HL-60 (cell line): ENCODE measurements at regions not wholly inside any gene's neighbourhood (a gene's known extent, or its start where the extent isn't known, plus 50 kb on each side); places are given as distances from the start of the nearest gene placed in this dataset.

Experiments used
- SPI1 ChIP-seq: IDR thresholded peaks from 2 replicates; pipeline ENCODE4 v1.6.1; 2012; ENCODE audit warnings: low read depth, mild to moderate bottlenecking, borderline replicate concordance
- TF ChIP-seq, protein P1 (sequence below): IDR thresholded peaks from one replicate; pipeline ENCODE4 v1.5.1; 2011; ENCODE audit warnings: low read length, control low read depth, inconsistent platforms; ENCODE audit not compliant: insufficient read depth

DNA sequence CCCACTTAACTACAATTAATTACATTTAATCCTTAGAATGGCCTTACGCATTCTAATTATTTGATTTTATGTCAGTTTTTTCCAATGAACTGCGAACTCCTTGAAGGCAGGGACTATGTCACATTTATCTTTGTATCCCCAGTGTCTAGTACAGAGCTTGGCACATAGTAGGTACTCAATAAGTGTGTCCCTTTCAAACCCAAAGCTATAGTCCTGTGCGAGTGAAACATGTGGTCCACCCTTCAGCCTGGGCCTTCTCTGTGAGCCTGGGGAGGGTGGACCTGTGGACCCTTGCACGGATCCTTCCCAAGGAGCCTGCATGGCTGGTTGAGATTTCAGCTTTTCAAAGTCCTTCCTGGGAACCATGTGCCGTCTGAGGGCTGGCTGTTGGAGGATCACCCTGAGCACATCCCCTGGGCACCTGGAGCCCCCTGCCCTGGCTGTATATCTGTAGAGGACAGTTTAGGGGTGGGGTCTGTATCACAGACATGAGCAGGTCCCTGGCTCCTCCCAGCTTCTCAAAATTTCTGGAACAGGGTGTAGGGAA, 103.1 kb downstream of the IER5 start:
- TF ChIP-seq, protein P1, sequence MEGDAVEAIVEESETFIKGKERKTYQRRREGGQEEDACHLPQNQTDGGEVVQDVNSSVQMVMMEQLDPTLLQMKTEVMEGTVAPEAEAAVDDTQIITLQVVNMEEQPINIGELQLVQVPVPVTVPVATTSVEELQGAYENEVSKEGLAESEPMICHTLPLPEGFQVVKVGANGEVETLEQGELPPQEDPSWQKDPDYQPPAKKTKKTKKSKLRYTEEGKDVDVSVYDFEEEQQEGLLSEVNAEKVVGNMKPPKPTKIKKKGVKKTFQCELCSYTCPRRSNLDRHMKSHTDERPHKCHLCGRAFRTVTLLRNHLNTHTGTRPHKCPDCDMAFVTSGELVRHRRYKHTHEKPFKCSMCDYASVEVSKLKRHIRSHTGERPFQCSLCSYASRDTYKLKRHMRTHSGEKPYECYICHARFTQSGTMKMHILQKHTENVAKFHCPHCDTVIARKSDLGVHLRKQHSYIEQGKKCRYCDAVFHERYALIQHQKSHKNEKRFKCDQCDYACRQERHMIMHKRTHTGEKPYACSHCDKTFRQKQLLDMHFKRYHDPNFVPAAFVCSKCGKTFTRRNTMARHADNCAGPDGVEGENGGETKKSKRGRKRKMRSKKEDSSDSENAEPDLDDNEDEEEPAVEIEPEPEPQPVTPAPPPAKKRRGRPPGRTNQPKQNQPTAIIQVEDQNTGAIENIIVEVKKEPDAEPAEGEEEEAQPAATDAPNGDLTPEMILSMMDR: no peak
- no peak for TF ChIP-seq SPI1
